Cardiac fibroblast (primary cell): ENCODE measurements at regions not wholly inside any gene's neighbourhood (a gene's known extent, or its start where the extent isn't known, plus 50 kb on each side); places are given as distances from the start of the nearest gene placed in this dataset.
A peak's percentile ranks its signal among the peaks of the same experiment; 100 is the strongest.

Source experiments
- DNase-seq, 2 donors: peaks; one replicate each; pipeline versions ENCODE4 v3.0.0 to v3.0.0-alpha.2; 2010; ENCODE audit warnings: low read depth in 2 of 2
- H3K4me3 ChIP-seq, 2 donors: replicated peaks in 1 of 2; 1 replicate in 1 of 2; 2 replicates in 1 of 2; pipeline ENCODE4 v1.5.1; 2011; ENCODE audit warnings: low read depth in 2 of 2, low read length in 2 of 2, mild to moderate bottlenecking in 2 of 2, moderate library complexity in 1 of 2
- TF ChIP-seq, protein P1 (sequence below): IDR thresholded peaks from one replicate; pipeline ENCODE4 v1.5.1; 2011; ENCODE audit warnings: low read depth, mild to moderate bottlenecking, low read length, inconsistent platforms

- no peak overlapping the region for H3K4me3 ChIP-seq
- TF ChIP-seq, protein P1, sequence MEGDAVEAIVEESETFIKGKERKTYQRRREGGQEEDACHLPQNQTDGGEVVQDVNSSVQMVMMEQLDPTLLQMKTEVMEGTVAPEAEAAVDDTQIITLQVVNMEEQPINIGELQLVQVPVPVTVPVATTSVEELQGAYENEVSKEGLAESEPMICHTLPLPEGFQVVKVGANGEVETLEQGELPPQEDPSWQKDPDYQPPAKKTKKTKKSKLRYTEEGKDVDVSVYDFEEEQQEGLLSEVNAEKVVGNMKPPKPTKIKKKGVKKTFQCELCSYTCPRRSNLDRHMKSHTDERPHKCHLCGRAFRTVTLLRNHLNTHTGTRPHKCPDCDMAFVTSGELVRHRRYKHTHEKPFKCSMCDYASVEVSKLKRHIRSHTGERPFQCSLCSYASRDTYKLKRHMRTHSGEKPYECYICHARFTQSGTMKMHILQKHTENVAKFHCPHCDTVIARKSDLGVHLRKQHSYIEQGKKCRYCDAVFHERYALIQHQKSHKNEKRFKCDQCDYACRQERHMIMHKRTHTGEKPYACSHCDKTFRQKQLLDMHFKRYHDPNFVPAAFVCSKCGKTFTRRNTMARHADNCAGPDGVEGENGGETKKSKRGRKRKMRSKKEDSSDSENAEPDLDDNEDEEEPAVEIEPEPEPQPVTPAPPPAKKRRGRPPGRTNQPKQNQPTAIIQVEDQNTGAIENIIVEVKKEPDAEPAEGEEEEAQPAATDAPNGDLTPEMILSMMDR = no peak
- no peak for DNase-seq
These were observed 170.7 kb downstream of the SEC14L1 start for GRCh38 chr17:77311371-77311981.

DNA sequence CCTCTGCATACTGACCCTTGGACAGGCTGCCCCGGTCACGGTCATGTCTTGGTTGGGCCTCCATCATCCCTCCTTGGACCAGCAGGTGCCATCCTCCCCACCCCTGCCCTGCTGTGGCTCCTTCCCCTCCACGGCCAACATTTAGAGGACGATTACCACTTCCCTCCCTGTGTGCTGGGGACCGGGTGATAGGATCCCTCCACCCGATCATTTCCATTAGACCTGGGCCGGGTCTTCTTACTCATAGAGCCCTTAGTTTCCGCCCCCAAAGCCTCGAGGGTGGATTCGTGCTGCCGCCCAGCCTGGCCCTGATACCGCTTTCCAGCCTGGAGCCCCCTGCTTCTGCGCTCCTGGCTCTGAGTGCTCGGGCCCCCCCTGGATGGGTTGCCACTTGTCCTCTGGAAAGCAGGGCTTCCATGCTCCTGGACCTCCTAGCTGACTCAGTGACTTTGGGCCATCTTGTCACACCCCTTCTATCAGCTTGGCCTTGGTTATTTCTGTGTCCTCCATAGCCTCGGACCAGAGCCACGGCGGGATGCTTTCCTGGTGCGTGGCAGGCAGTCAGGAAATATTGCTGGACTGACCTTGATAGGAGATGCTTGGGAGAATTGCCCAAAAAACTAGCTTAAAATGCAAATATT, 171.4 kb downstream of the SEC14L1 start:
- DNase-seq = no peak
- H3K4me3 ChIP-seq = no peak overlapping the region
- TF ChIP-seq, protein P1 = no peak

GRCh38 chr17:77312786-77313599, 172.2 kb downstream of the SEC14L1 start:
- TF ChIP-seq, protein P1 = no peak
- peak; percentile 56 to 96 for DNase-seq
- no peak overlapping the region for H3K4me3 ChIP-seq

DNA sequence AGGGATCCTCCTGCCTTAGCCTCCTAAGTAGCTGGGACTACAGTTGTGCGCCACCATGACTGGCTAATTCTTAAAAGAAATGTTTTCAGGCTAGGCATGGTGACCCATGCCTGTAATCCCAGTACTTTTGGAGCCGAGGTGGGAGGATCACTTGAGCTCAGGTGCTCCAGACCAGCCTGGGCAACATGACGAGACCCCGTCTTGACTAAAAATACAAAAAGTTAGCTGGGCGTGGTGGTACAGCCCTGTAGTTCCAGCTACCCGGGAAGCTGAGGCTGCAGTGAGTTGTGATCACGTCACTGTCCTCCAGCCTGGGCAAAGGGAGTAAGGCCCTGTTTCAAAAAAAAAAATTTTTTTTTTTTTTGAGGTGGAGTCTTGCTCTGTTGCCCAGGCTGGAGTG, 173.1 kb downstream of the SEC14L1 start:
- H3K4me3 ChIP-seq = no peak overlapping the region
- DNase-seq = no peak
- TF ChIP-seq, protein P1 = no peak

GRCh38 chr17:77314601-77315000, 173.8 kb downstream of the SEC14L1 start:
- H3K4me3 ChIP-seq = no peak overlapping the region
- no peak for DNase-seq
- TF ChIP-seq, protein P1 = no peak

DNA sequence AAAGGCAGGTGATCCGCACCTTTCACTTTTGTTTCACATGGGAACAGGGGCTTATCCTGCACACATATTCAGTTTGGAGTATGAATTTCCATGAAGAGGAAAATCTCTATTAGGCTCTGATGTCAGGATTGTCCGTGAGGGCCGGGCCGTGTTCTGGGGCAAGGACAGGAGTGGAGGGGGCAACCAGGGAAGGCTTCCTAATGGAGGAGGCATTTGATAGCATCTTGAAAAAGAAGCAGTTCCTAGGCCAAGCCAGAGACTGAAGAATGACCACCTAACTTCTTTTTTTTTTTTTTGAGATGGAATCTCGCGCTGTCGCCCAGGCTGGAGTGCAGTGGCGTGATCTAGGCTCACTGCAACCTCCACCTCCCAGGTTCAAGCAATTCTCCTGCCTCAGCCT, 174.2 kb downstream of the SEC14L1 start:
- TF ChIP-seq, protein P1 = no peak
- no peak overlapping the region for H3K4me3 ChIP-seq
- DNase-seq = no peak
